ENCODE measurements at regions not wholly inside any gene's neighbourhood (a gene's known extent, or its start where the extent isn't known, plus 50 kb on each side); places are given as distances from the start of the nearest gene placed in this dataset.

- DNase-seq, result no peak
Measured at GRCh38 chr11:112899235-112900006, 61.8 kb upstream of the NCAM1 start.

GRCh38 chr11:112901924-112902323, 59.3 kb upstream of the NCAM1 start:
- no peak for DNase-seq

- DNase-seq, result peak in 1 of 3 donors; percentile 35
Measured at GRCh38 chr11:112902361-112903011, 58.7 kb upstream of the NCAM1 start.

GRCh38 chr11:112903340-112903739, 57.9 kb upstream of the NCAM1 start:
- no peak for DNase-seq

- DNase-seq, result no peak
Measured at GRCh38 chr11:112911124-112911523, 50.1 kb upstream of the NCAM1 start.

Measured in muscle of back (tissue), 3 donors.